SK-N-SH (cell line): ENCODE measurements at regions not wholly inside any gene's neighbourhood (a gene's known extent, or its start where the extent isn't known, plus 50 kb on each side); places are given as distances from the start of the nearest gene placed in this dataset.

Source experiments
- EP300 ChIP-seq, 2 experiments: IDR thresholded peaks; 2 replicates each; pipeline versions ENCODE4 v1.4.0 to v1.6.1; 2012; ENCODE audit warnings: borderline replicate concordance in 1 of 2, low read depth in 1 of 2, low read length in 1 of 2
- EZH2phosphoT487 ChIP-seq: fragments of 200-600 bp; sonication (generic); IDR thresholded peaks from 2 replicates; pipeline ENCODE4 v1.6.1; 2017; ENCODE audit warnings: low read depth, mixed run types, mild to moderate bottlenecking, antibody characterized with exemption, moderate library complexity, borderline replicate concordance
- MXI1 ChIP-seq: IDR thresholded peaks from 2 replicates; pipeline ENCODE4 v1.6.1; 2012; ENCODE audit warnings: mild to moderate bottlenecking, low read depth, low read length, improper control_type of control experiment
- POLR2AphosphoS5 ChIP-seq: IDR thresholded peaks from 2 replicates; pipeline ENCODE4 v1.6.1; 2012; ENCODE audit warnings: low read depth, low read length
- SIN3A ChIP-seq: IDR thresholded peaks from 2 replicates; pipeline ENCODE4 v1.6.1; 2012; ENCODE audit warnings: low read depth, mild to moderate bottlenecking, low read length, moderate library complexity, borderline replicate concordance
- TF ChIP-seq, protein P1 (sequence below): fragments of 200-600 bp; sonication (generic); IDR thresholded peaks from 2 replicates; pipeline ENCODE4 v1.6.1; 2017; ENCODE audit warnings: antibody characterized with exemption, mild to moderate bottlenecking, moderate library complexity

DNA sequence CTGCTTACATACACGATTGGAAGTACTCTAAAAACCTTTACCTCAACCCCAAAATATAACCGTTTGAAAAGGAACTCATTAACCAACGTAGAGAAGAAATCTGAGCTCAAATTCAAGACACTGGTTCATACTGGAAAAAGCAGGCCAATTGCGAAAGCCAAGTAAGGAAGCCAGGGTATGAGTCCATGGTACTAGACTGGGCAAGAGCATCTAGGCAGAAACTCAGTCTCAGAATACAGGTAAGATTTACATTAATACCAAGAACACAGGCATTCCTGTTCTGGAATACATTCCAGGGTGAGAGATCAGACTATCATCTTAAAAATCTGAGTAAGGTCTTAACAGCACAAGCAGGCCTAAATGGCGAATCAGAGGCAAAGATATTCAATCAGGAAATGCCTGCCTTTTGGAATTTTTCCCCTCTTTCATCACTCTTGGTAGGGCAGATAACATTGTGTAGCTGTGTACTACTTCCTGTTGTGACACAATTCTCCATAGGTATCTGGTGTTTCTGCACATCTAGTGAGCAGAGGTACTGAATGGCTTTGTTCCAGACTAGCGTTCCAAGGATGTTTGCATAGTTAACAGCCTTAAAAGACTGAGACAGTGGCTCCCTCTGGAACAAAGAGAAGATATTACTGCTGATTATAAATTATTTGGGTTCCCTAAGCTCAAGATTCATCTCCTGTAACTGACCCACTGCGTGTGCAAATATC, 311.3 kb downstream of the PCDH19 start:
- TF ChIP-seq POLR2AphosphoS5 = no peak
- TF ChIP-seq, protein P1, sequence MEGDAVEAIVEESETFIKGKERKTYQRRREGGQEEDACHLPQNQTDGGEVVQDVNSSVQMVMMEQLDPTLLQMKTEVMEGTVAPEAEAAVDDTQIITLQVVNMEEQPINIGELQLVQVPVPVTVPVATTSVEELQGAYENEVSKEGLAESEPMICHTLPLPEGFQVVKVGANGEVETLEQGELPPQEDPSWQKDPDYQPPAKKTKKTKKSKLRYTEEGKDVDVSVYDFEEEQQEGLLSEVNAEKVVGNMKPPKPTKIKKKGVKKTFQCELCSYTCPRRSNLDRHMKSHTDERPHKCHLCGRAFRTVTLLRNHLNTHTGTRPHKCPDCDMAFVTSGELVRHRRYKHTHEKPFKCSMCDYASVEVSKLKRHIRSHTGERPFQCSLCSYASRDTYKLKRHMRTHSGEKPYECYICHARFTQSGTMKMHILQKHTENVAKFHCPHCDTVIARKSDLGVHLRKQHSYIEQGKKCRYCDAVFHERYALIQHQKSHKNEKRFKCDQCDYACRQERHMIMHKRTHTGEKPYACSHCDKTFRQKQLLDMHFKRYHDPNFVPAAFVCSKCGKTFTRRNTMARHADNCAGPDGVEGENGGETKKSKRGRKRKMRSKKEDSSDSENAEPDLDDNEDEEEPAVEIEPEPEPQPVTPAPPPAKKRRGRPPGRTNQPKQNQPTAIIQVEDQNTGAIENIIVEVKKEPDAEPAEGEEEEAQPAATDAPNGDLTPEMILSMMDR = no peak
- TF ChIP-seq SIN3A = no peak
- TF ChIP-seq EZH2phosphoT487 = no peak
- no peak for TF ChIP-seq EP300 (IDR thresholded peaks at IDR 0.05; ENCODE audit: borderline replicate concordance in 1 of 2, low read depth in 1 of 2, low read length in 1 of 2)
- TF ChIP-seq MXI1 = no peak
